GM12874 (cell line): ENCODE measurements at regions not wholly inside any gene's neighbourhood (a gene's known extent, or its start where the extent isn't known, plus 50 kb on each side); places are given as distances from the start of the nearest gene placed in this dataset.

Source experiments
- TF ChIP-seq, protein P1 (sequence below): IDR thresholded peaks from 2 replicates; pipeline ENCODE4 v1.5.1; 2011; ENCODE audit warnings: low read depth, mild to moderate bottlenecking, control low read depth, low read length, moderate library complexity; ENCODE audit not compliant: insufficient read depth

DNA sequence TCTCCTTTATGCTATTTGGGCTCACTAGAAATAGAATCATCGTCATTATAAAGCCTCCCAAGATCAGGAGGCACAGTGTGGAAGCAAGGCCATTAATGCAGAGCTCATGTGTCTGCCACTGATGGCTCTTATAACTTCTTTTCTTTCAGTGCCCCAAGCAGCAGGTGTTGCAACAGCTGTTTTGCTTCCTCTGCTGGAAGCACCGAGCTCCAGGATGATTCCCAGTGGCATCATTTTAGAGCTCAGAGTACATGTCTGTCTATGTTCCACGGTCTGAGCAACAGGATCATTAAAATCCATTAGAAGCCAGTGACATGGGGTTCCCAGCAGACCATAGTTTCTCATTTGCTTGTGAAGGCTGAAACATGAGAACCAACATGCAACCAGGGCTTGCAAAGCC, 803.0 kb upstream of the FAT3 start:
- TF ChIP-seq, protein P1, sequence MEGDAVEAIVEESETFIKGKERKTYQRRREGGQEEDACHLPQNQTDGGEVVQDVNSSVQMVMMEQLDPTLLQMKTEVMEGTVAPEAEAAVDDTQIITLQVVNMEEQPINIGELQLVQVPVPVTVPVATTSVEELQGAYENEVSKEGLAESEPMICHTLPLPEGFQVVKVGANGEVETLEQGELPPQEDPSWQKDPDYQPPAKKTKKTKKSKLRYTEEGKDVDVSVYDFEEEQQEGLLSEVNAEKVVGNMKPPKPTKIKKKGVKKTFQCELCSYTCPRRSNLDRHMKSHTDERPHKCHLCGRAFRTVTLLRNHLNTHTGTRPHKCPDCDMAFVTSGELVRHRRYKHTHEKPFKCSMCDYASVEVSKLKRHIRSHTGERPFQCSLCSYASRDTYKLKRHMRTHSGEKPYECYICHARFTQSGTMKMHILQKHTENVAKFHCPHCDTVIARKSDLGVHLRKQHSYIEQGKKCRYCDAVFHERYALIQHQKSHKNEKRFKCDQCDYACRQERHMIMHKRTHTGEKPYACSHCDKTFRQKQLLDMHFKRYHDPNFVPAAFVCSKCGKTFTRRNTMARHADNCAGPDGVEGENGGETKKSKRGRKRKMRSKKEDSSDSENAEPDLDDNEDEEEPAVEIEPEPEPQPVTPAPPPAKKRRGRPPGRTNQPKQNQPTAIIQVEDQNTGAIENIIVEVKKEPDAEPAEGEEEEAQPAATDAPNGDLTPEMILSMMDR, result no peak

DNA sequence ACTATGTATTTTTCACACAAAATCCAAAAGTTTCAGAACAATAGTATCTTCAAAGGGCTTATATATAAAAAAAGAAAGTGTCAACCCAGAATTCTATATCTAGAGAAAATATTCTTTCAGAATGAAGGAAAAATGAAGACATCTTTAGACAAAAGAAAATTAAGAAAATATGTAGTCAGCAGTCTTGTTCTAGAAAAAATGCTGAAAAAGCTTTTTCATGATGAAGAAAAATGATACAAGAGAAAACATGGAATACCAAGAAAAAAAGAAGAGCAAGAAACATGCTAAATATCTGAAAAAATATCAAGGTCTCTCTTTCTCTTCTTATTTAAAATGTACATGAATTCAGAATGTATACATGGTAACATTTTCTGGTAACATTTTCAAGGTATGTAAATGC, 816.8 kb upstream of the FAT3 start:
- TF ChIP-seq, protein P1, result no peak

DNA sequence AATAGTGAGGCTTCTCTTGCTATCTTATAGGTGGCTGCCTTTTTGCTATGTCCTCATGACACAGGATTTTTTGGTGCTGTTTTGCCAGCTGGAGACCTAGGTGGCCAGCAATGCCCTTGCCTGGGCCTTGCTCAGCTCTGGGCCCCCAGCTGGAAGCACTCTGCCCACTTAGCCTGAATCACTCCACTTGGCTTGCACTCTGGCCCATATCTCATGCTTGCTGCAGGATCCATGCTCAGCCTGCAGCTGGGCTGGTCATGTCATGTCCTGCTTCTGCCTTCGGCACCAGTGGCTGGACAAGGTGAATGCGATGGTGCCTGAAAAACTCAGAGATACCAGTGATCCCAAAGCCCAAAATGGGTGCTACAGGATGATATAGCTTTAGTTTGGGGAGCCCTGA, 818.6 kb upstream of the FAT3 start:
- TF ChIP-seq, protein P1, result no peak

DNA sequence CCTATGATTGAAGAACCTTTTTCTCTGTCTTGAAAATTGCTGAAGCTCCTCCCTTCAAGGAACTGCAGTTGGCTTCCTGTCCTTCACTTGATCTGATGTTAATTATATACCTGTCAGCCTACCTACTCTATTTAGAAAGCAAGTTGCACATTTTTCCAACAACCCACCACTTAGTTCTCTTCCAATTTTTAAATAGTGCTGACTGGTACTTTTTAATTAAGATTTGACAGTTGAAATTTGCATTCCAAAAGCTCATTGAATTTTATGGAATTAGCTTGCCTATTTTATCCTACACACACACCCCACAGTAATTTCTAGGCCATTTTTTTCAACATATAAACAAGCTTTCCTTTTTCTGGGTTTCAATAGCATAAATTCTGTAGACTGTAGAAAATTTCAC, 820.3 kb upstream of the FAT3 start:
- TF ChIP-seq, protein P1, result no peak

DNA sequence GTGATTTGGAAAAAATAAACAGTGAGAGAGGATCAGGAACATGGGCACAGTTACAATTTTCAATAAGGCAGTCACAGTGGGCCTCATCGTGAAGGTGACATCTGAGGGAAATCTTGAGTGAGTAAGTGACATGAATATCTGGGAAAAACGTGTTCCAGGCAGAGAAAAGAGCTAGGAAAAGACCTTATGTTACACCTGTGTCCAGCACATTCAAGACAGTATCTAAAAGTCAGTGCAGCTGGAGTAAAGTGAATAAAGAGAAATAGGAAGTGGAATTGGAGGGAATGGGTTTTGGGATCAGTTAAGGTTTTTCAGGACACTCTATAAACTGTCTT, 827.5 kb upstream of the FAT3 start:
- TF ChIP-seq, protein P1, result no peak

DNA sequence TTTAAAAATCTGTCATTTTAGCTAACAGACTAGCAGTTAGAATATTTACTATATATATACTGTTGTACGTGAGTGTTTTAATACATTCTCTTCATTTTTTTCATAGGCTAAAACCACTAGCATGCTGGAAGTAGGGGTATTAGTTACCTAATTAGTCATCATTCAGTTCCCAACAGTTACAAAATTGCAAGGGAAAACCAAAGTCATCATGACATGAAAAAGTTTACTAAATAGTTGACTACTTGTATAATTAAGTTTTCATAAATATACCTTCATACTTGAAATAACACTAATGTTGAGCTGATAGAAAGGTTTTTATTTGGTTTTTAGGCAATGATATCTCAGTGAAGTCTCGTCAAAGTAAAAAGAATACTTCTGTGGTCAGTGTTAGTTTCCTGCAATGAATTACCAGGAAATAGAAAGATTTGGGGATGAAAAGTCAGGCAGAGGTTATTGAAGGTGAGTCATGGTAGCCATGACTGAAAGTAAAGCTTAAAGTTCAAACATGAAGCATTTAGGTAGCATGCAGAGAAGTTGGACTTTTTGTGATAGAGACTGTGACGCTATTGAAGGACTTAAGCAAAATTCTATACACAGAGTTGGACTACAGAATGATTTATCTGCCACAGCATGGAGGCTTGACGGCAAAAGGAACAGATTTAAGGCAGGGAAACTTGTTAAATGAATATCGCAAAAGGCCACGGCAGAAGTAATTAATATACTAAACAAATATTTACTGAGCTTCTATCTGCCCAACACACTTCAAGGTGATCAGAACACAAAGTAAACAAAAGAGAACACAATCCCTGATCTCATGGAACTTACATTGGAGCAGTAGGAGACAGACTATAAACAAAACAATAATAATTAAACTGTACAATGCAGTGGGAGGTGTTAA, 828.1 kb upstream of the FAT3 start:
- TF ChIP-seq, protein P1, result no peak

DNA sequence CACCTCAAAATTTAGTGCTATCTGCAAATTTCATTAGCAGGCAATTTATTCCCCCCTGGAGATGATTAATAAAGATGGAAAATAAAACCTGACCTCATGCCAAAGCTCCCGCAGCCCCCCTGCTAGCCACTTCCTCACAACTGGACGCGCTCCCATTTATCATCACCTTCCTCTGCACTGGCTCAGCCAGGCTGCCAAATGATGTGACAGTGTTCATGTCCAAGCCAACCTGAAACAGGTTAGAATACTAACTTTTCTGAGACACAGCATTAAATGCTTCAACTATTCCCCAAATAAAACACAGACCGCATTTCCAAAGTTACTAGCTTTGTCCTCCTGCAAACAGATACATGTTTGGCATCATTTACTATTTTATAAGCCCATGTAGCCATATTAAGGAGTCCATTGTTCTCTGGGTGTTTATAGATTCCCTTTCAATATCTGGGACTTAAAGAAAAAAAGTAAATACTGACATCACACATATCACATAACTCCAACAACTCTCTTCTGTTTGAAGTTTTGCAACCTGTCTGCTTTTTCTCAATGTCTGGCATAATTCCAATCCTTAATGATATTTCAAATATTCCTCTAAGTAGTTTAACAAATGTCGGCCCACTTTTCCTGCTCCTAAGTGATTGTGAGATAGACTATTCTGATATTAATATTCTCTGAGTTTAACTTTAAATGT, 829.7 kb upstream of the FAT3 start:
- TF ChIP-seq, protein P1, result no peak
